HEK293 (cell line): ENCODE measurements at regions not wholly inside any gene's neighbourhood (a gene's known extent, or its start where the extent isn't known, plus 50 kb on each side); places are given as distances from the start of the nearest gene placed in this dataset.
A peak's percentile ranks its signal among the peaks of the same experiment; 100 is the strongest.

ENCODE experiments used
- CTCF ChIA-PET: fragments of 350-600 bp; formaldehyde crosslinking; extraction: SDS; loops from one replicate; lab custom pipeline; 2021; ENCODE audit warnings: antibody characterized with exemption; lab: Yijun Ruan, JAX
- POLR2A ChIA-PET: fragments of 300-600 bp; formaldehyde crosslinking; extraction: SDS; loops from one replicate; lab custom pipeline; 2020; ENCODE audit warnings: antibody characterized with exemption, inconsistent platforms; lab: Yijun Ruan, JAX
- H3K27ac ChIP-seq: fragments of 200-500 bp; sonication (Bioruptor generic); 2 replicates; pipeline ENCODE4 v1.5.1; 2014; ENCODE audit warnings: low read depth, low read length, control low read depth, inconsistent platforms; ENCODE audit errors: extremely low read depth
- H3K36me3 ChIP-seq, 2 experiments: fragments of 200-500 bp in 1 of 2; sonication (Bioruptor generic) in 1 of 2; 1 replicate in 1 of 2; 2 replicates in 1 of 2; pipeline ENCODE4 v1.5.1; 2014 to 2017; ENCODE audit warnings: inconsistent platforms in 2 of 2, low read length in 2 of 2; ENCODE audit not compliant: control insufficient read depth in 2 of 2, insufficient read depth in 1 of 2
- H3K4me1 ChIP-seq: fragments of 200-500 bp; sonication (Bioruptor generic); 2 replicates; pipeline ENCODE4 v1.5.1; 2014; ENCODE audit warnings: mild to moderate bottlenecking, low read length, inconsistent platforms; ENCODE audit not compliant: control insufficient read depth, insufficient read depth
- H3K4me3 ChIP-seq: 2 replicates; pipeline ENCODE4 v1.5.1; 2011; ENCODE audit warnings: low read depth, mild to moderate bottlenecking, control low read depth, low read length, moderate library complexity
- H3K9me3 ChIP-seq: fragments of 200-500 bp; sonication (Bioruptor generic); 2 replicates; pipeline ENCODE4 v1.5.1; 2014; ENCODE audit warnings: low read depth, low read length, inconsistent platforms; ENCODE audit not compliant: control insufficient read depth, insufficient read depth
- HOXD13 ChIP-seq: sonication (generic); formaldehyde crosslinking; IDR thresholded peaks from 2 replicates; pipeline ENCODE4 v1.8.0; 2022; ENCODE audit warnings: missing genetic modification reagents, borderline replicate concordance
- IKZF3 ChIP-seq: fragments of 450-650 bp; IDR thresholded peaks from 2 replicates; pipeline ENCODE4 v1.5.0; 2018; ENCODE audit warnings: missing biosample characterization, mild to moderate bottlenecking, missing genetic modification characterization, moderate library complexity
- OSR2 ChIP-seq: fragments of 450-650 bp; formaldehyde crosslinking; IDR thresholded peaks from 2 replicates; pipeline ENCODE4 v1.5.1; 2016; ENCODE audit warnings: missing biosample characterization, missing genetic modification characterization
- OVOL3 ChIP-seq: fragments of 450-650 bp; formaldehyde crosslinking; IDR thresholded peaks from 2 replicates; pipeline ENCODE4 v1.5.1; 2016; ENCODE audit warnings: missing biosample characterization, missing genetic modification characterization
- PRDM6 ChIP-seq: fragments of 450-650 bp; formaldehyde crosslinking; IDR thresholded peaks from 2 replicates; pipeline ENCODE4 v1.5.1; 2017; ENCODE audit warnings: missing biosample characterization, missing genetic modification characterization
- TRIM28 ChIP-seq: IDR thresholded peaks from 2 replicates; pipeline ENCODE4 v1.6.1; 2011; ENCODE audit warnings: low read length, control low read depth, borderline replicate concordance
- ZFP41 ChIP-seq: fragments of 450-650 bp; formaldehyde crosslinking; IDR thresholded peaks from 2 replicates; pipeline ENCODE4 v1.5.1; 2016; ENCODE audit warnings: missing biosample characterization, missing genetic modification characterization, borderline replicate concordance
- ZNF174 ChIP-seq: fragments of 450-650 bp; formaldehyde crosslinking; IDR thresholded peaks from 2 replicates; pipeline ENCODE4 v1.5.0; 2017; ENCODE audit warnings: missing biosample characterization, mild to moderate bottlenecking, missing genetic modification characterization
- ZNF211 ChIP-seq: fragments of 450-650 bp; formaldehyde crosslinking; IDR thresholded peaks from 2 replicates; pipeline ENCODE4 v1.5.1; 2016; ENCODE audit warnings: low read depth, missing biosample characterization, missing genetic modification characterization
- ZNF248 ChIP-seq: fragments of 450-650 bp; formaldehyde crosslinking; IDR thresholded peaks from 2 replicates; pipeline ENCODE4 v1.5.1; 2017; ENCODE audit warnings: missing biosample characterization, missing genetic modification characterization
- ZNF266 ChIP-seq: fragments of 450-650 bp; formaldehyde crosslinking; IDR thresholded peaks from 2 replicates; pipeline ENCODE4 v1.5.1; 2016; ENCODE audit warnings: missing biosample characterization, missing genetic modification characterization, low read depth
- ZNF311 ChIP-seq: fragments of 450-650 bp; formaldehyde crosslinking; IDR thresholded peaks from 2 replicates; pipeline ENCODE4 v1.5.1; 2017; ENCODE audit warnings: missing biosample characterization, missing genetic modification characterization, borderline replicate concordance
- ZNF341 ChIP-seq: fragments of 450-650 bp; formaldehyde crosslinking; IDR thresholded peaks from 2 replicates; pipeline ENCODE4; 2016; ENCODE audit warnings: low read depth, missing biosample characterization, missing genetic modification characterization
- ZNF654 ChIP-seq: fragments of 450-650 bp; formaldehyde crosslinking; IDR thresholded peaks from 2 replicates; pipeline ENCODE4 v1.5.1; 2016; ENCODE audit warnings: low read depth, missing biosample characterization, missing genetic modification characterization
- ZNF660 ChIP-seq: fragments of 450-650 bp; IDR thresholded peaks from 2 replicates; pipeline ENCODE4 v1.5.1; 2018; ENCODE audit warnings: missing biosample characterization, mild to moderate bottlenecking, missing genetic modification characterization
- TF ChIP-seq, protein P1 (sequence below): fragments of 450-650 bp; formaldehyde crosslinking; IDR thresholded peaks from 2 replicates; pipeline ENCODE4 v1.5.1; 2016; ENCODE audit warnings: missing biosample characterization, missing genetic modification characterization
- TF ChIP-seq, protein P2 (sequence below): fragments of 450-650 bp; formaldehyde crosslinking; IDR thresholded peaks from 2 replicates; pipeline ENCODE4 v1.5.1; 2016; ENCODE audit warnings: missing biosample characterization, missing genetic modification characterization
- TF ChIP-seq, protein P3 (sequence below): fragments of 450-650 bp; formaldehyde crosslinking; IDR thresholded peaks from 2 replicates; pipeline ENCODE4 v1.5.1; 2016; ENCODE audit warnings: missing biosample characterization, missing genetic modification characterization
- TF ChIP-seq, protein P4 (sequence below): fragments of 450-650 bp; formaldehyde crosslinking; IDR thresholded peaks from 2 replicates; pipeline ENCODE4 v1.5.1; 2016; ENCODE audit warnings: missing biosample characterization, missing genetic modification characterization

DNA sequence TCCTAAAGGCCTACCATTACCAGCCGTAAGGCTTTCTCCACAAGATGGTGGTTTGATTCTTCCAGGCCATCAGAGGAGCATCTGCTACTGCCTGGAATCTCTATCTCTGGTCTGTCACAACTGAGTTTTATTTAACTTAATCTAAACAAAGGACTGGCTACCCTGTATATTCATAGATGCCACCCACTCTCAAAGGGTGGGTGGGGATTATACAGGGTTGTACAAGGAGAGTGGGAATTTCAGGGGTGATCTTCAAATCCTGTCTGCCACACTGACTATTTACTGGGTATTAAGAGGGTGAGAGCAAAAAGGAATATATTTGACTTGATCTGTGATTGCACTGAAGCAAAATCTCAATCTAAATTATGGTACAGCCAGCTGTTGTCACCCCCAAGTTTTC lies 253.3 kb downstream of the MBNL1 start:
- no peaks in the 10 kb centered on the region for H3K36me3 ChIP-seq
- TF ChIP-seq ZNF266 (no peak), IKZF3 (no peak), OVOL3 (tag by site-specific recombination) (no peak), ZNF311 (tag by site-specific recombination) (no peak), OSR2 (no peak), HOXD13 (CRISPR knock-in tag) (no peak), ZNF248 (tag by site-specific recombination) (no peak), ZNF341 (tag by site-specific recombination) (no peak), ZNF174 (no peak)
- TF ChIP-seq, protein P1, sequence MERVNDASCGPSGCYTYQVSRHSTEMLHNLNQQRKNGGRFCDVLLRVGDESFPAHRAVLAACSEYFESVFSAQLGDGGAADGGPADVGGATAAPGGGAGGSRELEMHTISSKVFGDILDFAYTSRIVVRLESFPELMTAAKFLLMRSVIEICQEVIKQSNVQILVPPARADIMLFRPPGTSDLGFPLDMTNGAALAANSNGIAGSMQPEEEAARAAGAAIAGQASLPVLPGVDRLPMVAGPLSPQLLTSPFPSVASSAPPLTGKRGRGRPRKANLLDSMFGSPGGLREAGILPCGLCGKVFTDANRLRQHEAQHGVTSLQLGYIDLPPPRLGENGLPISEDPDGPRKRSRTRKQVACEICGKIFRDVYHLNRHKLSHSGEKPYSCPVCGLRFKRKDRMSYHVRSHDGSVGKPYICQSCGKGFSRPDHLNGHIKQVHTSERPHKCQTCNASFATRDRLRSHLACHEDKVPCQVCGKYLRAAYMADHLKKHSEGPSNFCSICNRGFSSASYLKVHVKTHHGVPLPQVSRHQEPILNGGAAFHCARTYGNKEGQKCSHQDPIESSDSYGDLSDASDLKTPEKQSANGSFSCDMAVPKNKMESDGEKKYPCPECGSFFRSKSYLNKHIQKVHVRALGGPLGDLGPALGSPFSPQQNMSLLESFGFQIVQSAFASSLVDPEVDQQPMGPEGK (tag by site-specific recombination): no peak
- TF ChIP-seq, protein P2, sequence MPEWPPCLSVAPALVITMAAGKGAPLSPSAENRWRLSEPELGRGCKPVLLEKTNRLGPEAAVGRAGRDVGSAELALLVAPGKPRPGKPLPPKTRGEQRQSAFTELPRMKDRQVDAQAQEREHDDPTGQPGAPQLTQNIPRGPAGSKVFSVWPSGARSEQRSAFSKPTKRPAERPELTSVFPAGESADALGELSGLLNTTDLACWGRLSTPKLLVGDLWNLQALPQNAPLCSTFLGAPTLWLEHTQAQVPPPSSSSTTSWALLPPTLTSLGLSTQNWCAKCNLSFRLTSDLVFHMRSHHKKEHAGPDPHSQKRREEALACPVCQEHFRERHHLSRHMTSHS: no peak
- TF ChIP-seq, protein P3, sequence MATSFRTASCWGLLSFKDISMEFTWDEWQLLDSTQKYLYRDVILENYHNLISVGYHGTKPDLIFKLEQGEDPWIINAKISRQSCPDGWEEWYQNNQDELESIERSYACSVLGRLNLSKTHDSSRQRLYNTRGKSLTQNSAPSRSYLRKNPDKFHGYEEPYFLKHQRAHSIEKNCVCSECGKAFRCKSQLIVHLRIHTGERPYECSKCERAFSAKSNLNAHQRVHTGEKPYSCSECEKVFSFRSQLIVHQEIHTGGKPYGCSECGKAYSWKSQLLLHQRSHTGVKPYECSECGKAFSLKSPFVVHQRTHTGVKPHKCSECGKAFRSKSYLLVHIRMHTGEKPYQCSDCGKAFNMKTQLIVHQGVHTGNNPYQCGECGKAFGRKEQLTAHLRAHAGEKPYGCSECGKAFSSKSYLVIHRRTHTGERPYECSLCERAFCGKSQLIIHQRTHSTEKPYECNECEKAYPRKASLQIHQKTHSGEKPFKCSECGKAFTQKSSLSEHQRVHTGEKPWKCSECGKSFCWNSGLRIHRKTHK (tag by site-specific recombination): no peak
- TF ChIP-seq, all 188 proteins: peak for 0
- no peaks in the 10 kb centered on the region for H3K9me3 ChIP-seq
- H3K4me1 ChIP-seq: no peaks in the 10 kb centered on the region
- ChIA-PET CTCF (interaction anchor here (0.6 to 0.7 kb wide), 3 partner anchors 11 to 220 kb away, joined by 3 to 4 read pairs (median 3); no protein-coding TSS in a partner anchor), POLR2A (no interaction called here)
- no peak overlapping the region for H3K4me3 ChIP-seq
- no peak overlapping the region for H3K27ac ChIP-seq

DNA sequence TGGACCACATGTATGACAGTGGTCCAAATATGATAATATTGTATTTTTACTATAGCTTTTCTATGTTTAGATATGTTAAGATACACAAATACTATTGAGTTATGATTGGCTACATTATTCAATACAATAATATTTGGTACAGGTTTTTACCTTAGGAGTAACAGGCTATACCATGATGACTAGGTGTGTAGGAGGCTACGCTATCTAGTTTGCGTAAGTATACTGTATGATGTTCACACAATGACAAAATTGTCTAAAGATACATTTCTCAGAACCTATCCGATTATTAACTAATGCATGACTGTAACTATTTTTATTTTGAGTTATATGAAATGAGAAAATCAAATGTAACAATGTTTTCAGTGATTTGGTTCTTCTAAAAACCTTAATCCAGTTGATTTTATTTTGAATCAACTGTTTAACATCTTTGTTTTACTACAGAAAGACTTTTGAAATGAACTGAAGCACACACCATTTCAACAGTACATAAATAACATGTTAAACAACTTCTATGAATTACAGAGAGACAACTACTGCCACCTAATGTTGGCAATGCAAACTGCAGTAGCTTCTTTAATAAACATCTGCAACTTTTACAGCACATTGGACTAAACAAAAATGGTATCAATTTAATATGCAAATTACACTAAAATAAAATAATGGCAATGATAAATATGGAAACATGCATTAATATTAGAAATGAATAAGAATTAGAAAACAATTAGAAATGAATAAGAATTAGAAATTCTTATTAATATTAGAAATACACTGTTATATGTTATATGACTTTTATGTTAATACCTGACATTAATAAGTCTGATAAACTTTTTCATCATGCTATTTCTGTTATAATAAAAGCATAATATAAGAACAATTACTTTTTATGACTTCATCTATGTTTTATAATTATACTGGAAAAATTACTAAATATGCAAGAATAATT lies 255.7 kb downstream of the MBNL1 start:
- CTCF ChIA-PET: interaction anchor here (0.6 to 1.6 kb wide), 13 partner anchors 9 to 1316 kb away, joined by 3 to 5 read pairs (median 3); no protein-coding TSS in a partner anchor
- Histone ChIP-seq H3K4me3 (no peak overlapping the region), H3K4me1 (no peaks in the 10 kb centered on the region), H3K9me3 (no peaks in the 10 kb centered on the region), H3K27ac (no peak overlapping the region), H3K36me3 (no peaks in the 10 kb centered on the region)
- TF ChIP-seq TRIM28 (no peak), PRDM6 (tag by site-specific recombination) (no peak), ZFP41 (tag by site-specific recombination) (no peak), ZNF660 (tag by site-specific recombination) (0 out of 2 replicates have a peak, but pooled peaks have one; percentile 32), ZNF211 (tag by site-specific recombination) (no peak), ZNF654 (tag by site-specific recombination) (peak; percentile 63)
- TF ChIP-seq, protein P4, sequence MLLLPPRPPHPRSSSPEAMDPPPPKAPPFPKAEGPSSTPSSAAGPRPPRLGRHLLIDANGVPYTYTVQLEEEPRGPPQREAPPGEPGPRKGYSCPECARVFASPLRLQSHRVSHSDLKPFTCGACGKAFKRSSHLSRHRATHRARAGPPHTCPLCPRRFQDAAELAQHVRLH: no peak
- POLR2A ChIA-PET: no interaction called here
